ENCODE measurements at regions not wholly inside any gene's neighbourhood (a gene's known extent, or its start where the extent isn't known, plus 50 kb on each side); places are given as distances from the start of the nearest gene placed in this dataset.
"Not testable (repeated sequence)": the region's sequence is repeated elsewhere in the genome, so short reads cannot be mapped to it uniquely, and the experiment has no call there.

DNA sequence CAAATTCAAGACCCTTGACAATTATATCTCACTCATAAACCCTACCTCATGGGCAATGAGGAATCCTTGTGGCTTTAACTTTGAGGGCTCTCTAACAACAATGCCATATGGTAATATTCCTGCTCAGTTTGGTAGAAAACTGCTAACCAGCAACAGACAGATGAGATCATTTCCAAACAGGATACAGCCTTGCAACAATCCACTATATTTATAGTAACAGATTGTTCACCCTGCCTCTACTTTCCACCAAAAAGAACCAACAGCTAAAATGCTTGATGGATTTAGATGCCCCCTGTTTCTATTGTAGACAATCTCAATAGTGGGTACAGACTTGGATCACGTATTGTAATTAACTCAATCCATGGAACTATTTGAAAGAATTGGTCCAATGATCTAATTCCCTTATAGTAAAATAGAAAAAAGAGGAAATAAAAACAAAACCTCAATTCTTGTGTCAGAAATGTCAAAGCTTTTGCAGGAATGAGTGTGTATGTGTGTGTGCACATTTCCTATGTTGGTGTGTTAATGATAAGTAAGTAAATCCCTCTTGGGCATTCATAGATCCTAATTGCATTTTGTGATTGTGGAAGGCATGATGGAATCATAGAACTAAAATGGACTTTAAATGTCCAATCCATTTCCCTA lies 100.0 kb upstream of the EDEM3 start:
- no peak for DNase-seq (ENCODE audit: low read depth in 2 of 2)

DNA sequence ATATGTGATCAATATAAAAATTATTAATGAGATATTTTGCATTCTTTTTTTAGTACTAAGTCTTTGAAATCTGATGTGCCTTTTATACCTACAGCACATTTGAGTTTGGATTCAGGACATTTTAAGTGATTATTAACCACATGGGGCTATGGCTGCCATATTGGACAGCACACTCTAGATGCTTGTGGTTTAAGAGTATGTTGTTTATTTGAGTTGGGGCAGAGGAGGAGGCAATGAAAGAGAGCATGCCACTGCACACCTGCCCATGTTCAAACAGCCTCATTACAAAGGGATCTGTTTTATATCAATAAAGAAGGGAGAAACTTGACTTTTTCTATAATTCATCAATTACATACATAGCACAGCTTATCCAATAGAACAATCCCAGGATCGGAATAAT lies 99.4 kb upstream of the EDEM3 start:
- DNase-seq (ENCODE audit: low read depth in 2 of 2) = no peak

DNA sequence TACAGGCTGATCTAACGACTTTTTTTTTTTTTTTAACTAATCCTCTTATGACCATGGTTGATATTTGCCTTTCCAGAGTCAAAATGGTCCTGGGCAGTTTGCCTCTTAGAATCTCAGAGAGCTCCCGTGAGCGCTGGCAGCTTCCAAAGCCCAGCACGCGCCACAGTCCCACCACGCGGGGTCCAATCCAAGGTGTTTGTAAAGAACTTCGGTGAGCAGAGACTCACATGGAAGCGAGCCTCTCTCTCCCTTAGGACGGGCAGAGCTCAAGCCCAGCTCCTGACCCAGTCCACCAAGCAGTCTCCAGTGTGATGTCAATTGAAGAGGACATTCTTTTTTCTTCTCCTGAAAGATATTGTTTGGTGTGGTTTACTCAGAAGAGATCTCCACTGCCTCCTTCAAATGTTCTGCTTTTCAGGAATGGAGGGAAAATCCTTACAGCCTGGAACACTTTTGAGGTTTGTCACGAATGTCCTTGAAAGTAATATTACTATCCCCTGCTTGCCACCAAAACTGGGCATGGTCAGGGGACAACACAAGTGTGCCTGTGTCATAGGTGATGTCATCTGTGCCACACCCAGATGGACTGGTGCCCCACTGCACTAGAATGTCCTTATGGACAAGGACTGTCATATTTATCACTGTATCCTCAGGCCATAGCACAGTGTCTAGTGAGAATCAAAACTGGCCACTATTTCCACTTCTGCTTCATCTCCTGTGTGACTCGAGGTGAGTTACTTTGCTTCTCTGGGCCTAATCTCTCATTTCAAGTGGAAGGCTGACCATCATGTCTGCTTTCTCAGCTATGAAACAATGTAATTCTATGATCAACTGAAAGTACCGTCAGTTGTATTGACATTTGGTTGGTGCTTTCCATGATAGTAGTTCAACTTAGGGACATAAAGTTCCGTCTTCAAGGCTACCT lies 97.4 kb upstream of the EDEM3 start:
- no peak for DNase-seq (ENCODE audit: low read depth in 2 of 2)

DNA sequence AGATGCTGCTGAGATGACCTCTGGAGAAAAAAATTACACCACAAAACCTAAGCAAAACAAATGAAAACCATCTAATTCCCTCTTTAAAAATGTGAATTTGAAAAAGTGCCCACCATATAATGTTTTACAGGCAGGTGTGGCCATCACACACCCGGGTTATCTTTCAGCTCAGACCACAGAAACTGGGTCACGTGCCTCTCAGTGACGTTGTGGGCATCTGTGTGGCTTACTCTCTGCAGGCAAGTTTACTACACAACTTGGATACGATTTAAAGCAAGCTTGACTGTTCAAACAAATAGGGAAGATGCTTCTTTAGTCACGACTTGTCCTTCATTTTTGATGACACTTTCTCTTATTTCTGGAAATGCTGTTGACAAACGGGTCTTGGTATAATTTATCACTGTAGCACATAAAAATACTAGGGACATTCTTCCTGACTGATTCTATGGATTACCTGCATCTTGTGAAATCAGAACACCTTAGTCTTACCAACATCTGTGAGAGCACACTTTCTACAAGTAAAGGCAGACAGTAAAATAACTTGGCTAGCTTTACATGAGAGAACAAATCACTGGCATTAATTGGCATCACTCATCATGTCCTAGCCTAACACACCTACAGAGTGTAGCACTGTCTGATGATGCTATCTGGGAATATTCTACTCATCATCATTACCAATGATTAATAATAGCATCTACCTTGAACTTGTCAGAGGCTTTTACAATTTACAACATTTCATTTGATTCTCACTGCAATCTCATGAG lies 89.3 kb upstream of the EDEM3 start:
- peak; percentile 35 to 50 for DNase-seq (ENCODE audit: low read depth in 2 of 2)

DNA sequence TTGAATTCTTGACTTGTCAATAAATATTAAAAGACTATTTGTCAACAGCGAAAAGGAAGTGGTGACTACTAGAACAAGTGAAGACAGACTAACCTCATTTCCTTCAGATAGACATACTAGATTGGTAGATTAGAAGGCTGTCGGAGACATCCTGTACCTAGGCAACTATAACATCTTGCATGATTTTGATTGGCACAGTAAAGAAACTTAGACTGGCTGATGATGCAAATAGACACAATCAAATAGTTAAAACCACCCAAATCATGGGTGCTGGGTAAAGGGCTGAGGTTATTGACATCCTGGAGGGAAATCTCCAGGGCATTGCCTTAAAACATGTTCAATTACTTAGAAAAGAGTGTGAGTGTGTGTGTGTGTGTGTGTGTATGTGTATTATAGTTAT lies 85.9 kb upstream of the EDEM3 start:
- no peak for DNase-seq (ENCODE audit: low read depth in 2 of 2)

DNA sequence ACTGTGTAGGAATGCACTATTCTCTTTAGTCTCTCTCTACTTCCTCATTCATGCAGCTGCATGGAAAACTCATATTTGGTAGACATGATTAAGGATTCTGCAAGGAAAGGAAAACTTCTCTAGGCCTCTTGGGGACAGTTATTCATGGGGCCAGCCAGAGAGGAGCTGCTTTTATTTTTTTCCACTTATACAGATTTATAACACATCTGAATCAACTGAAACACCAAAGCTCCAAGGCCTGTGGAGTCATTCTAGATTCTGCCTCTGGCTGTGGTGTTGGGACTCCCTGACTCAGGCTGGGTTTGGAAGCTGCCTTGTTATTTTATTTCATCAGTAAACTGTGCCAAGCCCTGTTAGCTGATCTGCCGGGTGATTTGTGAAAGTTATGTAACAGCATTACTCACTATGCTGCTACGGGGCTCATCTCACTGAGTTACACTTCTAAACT lies 83.9 kb upstream of the EDEM3 start:
- no peak for DNase-seq (ENCODE audit: low read depth in 2 of 2)

DNA sequence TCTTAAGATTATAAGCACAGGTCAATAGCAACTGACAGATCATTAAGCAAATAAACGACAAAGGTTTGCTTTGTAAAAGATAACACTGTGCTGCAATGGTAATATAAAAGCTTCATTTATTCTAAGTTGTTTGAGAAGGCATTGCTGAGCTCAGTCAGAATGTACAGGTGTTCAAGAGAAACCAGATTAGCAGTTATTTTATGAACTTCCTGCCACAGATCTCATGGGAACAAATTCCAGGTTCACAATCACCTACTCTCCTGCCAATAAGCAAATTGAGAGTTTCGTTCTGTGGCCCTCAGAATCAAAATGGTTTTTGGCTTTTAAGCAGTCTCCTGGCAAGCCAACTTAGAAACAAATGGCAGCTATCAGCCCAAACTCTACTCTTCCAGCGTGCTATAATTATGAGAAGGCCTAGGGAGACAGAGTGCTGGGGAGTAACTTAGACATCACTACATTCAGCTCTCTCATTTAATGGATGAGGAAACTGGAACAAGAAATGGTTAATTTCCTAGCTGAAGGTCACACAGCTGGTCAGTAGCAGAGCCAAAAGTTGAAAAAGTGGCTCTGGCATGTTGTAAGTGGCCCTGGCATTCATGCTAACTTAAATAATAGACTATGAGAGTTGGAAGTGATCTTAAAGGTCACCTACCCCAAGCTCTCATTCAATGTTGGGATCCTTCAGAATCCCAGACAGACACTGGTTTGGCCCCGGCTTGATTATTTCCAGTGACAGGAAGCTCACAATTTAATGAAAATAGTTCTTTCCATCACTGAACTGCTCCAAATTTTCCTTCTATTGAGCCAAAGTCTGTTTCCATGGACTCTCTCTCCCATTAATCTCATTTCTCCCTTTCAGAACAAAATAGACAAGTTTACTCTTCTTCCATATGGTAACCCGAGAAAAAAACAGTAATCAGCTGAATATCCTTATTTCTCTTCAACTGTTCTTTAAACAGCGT lies 82.6 kb upstream of the EDEM3 start:
- DNase-seq (ENCODE audit: low read depth in 2 of 2) = no peak

DNA sequence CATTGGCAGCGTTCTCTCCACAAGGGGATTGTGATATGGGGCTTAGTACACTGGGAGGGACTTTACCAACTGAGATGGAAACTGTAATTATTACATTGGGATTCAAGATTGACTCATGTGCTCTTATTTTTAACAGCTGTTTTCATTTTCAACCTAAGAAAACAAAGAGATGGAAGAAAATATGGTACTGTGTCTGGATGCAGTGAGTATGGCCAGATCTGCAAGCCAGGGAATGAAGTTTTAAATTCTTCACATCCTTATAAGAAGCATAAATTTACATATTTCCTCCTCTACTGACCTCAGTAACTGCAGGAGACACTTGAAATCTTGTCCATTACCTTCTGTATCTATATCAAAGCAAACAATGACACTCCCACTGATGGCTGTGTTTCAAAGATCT lies 81.5 kb upstream of the EDEM3 start:
- no peak for DNase-seq (ENCODE audit: low read depth in 2 of 2)

DNA sequence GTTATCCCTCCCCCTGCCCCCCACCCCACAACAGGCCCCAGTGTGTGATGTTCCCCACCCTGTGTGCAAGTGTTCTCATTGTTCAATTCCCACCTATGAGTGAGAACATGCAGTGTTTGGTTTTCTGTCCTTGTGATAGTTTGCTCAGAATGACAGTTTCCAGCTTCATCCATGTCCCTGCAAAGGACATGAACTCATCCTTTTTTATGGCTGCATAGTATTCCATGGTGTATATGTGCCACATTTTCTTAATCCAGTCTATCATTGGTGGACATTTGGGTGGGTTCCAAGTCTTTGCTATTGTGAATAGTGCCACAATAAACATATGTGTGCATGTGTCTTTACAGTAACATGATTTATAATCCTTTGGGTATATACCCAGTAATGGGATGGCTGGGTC lies 79.3 kb upstream of the EDEM3 start:
- not testable (repeated sequence) for DNase-seq (ENCODE audit: low read depth in 2 of 2)

DNA sequence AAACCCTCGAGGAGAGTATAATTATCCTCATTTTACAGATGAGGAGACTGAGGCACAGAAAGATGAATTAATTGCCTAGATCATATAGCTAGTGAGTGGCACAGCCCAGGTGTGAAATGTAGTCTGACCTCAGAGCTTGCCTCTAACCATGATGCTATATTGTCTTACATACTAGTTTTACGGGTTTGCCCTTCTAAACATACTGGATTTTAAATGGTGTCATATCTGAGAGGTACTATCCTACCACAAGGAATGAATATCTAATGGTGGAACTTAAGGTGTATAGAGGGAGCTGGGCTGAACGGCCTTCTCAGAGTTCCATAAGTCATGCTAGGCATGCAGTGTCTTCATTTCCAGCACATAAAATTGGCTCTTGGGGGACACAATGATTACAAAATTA lies 77.9 kb upstream of the EDEM3 start:
- no peak for DNase-seq (ENCODE audit: low read depth in 2 of 2)

DNA sequence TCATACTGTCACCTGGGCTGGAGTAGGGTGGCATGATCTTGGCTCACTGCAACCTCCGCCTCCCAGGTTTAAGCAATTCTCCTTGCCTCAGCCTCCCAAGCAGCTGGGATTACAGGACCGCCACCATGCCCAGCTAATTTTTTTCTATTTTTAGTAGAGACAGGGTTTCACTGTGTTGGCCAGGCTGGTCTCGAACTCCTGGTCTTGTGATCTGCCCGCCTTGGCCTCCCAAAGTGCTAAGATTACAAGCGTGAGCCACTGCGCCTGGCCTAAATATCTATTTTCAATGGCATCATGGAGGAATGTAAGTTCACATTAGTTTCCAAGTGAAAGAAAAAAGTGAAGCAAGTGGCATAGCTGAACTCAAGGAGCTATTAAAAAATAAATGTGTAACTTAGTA lies 74.8 kb upstream of the EDEM3 start:
- DNase-seq (ENCODE audit: low read depth in 2 of 2) = not testable (repeated sequence)

DNA sequence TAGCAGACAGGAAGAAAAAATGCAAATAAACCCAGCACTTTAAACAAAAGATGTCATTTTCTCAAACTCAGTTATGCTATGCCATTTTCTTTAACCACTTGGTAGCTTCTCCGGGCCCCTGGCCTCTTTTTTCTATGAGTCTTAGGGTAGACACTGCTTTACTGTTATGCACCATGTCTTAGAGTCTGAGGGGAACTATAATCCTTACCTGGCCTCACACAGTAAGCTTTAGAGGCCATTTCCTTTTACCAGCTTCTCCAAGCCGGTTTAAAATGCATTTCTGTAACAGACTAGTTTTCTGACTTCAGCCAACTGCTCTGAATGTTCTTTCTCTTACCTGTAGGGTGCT lies 73.7 kb upstream of the EDEM3 start:
- no peak for DNase-seq (ENCODE audit: low read depth in 2 of 2)

DNA sequence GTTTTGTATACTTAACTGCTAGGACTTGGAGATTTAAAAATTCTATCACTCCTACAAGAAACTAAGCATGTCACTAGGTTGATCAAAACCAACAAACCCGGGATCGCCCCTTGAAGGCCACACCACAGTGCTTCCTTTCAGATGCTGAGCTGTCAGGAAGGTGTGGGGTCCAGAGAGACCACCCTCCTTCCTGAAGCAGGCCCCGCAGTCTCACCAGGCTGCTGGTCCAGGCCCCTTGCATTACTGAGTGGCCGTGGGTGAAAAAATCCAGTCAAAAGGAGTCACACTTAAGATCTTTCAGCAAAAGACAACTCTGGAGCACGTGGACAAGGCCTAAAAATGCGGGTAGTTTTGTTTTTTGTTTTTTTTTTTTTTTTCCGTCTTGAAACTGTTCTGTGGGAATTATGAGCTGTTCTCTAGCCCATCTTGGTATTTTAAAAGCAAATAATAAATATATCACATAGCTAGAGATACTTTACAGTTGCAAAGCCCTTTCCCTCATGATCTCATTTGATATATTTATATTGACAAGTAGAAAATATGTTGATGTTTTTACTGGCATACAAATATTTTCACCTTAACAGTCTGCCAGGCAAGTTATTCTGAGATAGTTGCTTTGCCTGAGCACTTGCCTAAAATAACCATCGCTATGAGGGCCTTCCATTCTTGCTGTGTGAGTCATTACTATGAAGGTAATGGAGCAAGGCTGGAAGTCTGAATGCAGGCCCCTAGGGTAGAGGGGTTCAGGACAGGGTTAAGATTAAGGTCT lies 73.1 kb upstream of the EDEM3 start:
- no peak for DNase-seq (ENCODE audit: low read depth in 2 of 2)

DNA sequence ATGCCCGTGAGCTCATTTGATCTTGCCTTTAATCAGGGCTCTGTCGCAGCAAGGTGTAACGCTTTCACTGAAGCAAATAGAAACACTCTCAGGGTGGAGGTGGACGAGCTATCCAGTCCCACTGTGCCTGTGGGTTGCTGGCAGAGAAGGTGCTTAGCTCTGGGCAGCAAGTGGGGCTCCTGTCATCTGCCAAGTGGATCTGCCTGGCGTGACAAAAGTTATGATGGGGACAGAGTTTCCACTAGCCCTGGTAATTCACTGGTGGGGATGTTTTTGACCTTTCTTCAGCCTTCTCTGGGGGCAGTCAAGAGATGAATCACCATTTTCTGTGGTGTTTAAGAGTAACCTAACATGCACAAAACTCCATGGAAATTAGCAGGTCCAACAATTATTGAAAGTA lies 71.3 kb upstream of the EDEM3 start:
- DNase-seq (ENCODE audit: low read depth in 2 of 2) = no peak

DNA sequence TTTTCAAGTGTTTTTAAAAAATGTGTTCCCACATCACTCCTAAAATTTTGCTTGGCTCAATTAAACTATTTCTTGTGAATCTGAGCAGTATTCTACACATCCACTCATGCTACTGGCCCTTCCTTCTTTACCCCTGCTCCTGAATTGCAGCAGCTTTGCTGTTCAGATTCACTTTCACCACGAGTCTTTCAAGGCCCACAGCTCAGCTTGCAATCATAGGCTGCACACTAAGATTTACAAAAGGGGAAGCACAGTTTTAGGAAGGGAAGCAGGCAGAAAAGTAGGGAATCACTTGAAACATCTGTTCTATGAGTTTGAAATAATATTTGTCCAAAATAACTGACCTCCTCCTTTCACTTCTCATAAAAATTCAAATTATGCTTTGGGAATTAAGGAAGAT lies 70.9 kb upstream of the EDEM3 start:
- no peak for DNase-seq (ENCODE audit: low read depth in 2 of 2)

DNA sequence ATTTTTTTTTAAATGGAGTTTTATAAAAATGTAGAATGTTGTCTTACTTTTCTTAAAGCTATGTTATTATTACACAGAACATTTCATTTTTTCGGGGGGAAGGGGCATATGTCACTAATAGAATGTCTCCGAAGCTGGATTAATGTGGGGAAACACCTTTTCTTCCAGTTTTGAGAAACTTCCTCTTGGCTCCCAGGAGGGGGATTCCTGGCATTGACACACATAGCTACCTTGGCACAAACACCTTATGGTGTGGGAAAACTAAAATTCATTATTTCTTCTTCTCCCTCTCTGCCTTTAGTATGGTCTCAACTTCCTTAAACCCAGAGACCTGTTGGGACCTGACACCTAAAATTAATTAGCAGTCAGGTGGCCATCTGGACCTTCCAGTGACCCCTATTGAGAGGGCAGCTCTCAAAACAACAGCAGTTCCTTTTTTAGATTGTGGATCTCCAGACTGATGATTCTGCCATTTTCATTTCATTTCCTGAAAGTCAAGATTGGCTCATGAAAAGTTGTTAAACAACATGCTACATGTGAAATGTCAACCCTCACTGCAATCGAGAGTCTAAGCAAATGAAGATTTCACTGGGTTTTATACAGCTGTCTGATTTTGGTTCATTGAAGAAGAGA lies 70.1 kb upstream of the EDEM3 start:
- DNase-seq (ENCODE audit: low read depth in 2 of 2) = no peak

DNA sequence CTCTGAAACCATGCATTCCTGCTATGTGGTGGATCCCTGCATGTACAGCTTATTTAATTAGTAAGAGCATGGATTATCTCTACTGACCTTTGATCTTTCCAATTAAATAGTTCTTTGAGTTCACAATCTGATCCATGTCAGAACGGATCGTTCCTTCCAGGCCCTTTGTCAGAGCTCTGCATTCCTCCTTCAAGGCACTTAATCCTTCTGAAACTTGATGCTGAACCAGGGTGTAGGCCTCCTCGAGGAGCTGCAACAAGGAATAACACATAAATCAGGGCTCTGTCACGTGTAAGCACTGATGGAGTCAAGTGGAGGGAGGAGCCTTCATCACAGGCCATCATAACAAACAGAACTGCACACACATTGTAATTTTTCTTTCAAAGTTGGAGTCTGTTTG lies 68.4 kb upstream of the EDEM3 start:
- no peak for DNase-seq (ENCODE audit: low read depth in 2 of 2)

DNA sequence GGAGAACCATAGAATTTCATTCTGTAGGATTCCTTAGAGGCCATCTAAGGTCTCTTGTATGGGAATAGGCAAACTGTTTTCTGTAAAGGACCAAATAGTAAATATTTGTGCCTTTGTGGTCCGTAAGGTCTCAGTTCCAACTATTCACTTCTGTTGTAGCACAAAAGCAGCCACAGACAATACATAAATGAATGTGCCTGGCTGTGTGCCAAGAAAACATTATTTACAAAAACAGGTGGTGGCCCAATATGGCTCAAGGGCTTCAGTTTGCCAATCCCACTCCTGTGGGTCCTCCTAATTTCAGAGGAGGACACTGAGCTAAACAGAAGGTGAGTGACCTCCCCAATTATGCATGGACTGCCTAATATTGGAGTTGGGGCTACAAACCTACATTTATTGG lies 67.6 kb upstream of the EDEM3 start:
- DNase-seq (ENCODE audit: low read depth in 2 of 2) = no peak

DNA sequence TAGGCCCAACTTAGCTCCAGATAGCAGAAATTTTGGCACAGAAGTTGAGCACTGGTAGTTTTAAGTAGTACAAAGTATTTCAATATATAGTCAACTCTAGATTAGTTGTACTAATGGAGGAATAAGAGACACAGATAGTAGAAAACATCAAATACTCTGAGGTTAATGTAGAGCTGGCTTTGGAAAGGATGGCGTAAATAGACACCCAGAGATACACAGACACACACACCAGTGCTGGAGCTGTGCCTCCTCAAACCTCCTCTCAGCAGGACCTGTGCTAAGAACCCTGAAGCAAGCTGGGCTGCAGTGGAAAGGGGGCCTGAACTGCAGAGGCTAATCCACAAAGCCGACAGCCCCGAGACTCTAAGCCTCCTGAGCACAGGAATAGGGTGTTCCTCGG lies 67.0 kb upstream of the EDEM3 start:
- no peak for DNase-seq (ENCODE audit: low read depth in 2 of 2)

DNA sequence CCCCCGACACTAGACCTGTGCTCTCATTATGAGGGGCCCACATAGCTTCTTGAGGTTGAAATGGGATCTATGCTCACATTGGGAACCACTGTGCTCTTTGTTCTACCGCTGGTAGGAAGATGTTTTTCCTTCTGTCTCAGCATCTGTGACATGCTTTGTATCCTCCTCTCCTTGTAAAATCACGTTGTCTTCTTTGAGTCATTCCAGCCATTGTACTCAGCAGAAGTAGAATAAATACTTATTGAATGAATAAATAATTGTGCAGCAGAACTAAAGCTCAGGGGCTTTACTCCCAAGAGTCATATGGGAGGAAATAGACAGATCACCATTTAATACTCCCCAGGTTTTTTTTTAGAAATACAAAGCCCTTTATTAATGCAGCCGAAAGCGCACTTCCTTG lies 66.3 kb upstream of the EDEM3 start:
- DNase-seq (ENCODE audit: low read depth in 2 of 2) = no peak
